Lower leg skin (tissue), 3 donors: ENCODE measurements at regions not wholly inside any gene's neighbourhood (a gene's known extent, or its start where the extent isn't known, plus 50 kb on each side); places are given as distances from the start of the nearest gene placed in this dataset.

ENCODE experiments used
- POLR2A ChIP-seq, 2 donors: fragments of 450-650 bp; IDR thresholded peaks; one replicate each; pipeline ENCODE4 v1.6.1; 2016 to 2017; ENCODE audit warnings: antibody characterized with exemption in 2 of 2, mild to moderate bottlenecking in 1 of 2, moderate library complexity in 1 of 2
- TF ChIP-seq, protein P1 (sequence below), 3 donors: fragments of 450-650 bp; IDR thresholded peaks; one replicate each; pipeline ENCODE4 v1.5.1; 2016; ENCODE audit warnings: antibody characterized with exemption in 3 of 3, mild to moderate bottlenecking in 3 of 3, moderate library complexity in 2 of 3

GRCh38 chr13:34421347-34421719 lies 520.7 kb upstream of the NBEA start:
- TF ChIP-seq, protein P1, sequence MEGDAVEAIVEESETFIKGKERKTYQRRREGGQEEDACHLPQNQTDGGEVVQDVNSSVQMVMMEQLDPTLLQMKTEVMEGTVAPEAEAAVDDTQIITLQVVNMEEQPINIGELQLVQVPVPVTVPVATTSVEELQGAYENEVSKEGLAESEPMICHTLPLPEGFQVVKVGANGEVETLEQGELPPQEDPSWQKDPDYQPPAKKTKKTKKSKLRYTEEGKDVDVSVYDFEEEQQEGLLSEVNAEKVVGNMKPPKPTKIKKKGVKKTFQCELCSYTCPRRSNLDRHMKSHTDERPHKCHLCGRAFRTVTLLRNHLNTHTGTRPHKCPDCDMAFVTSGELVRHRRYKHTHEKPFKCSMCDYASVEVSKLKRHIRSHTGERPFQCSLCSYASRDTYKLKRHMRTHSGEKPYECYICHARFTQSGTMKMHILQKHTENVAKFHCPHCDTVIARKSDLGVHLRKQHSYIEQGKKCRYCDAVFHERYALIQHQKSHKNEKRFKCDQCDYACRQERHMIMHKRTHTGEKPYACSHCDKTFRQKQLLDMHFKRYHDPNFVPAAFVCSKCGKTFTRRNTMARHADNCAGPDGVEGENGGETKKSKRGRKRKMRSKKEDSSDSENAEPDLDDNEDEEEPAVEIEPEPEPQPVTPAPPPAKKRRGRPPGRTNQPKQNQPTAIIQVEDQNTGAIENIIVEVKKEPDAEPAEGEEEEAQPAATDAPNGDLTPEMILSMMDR (IDR thresholded peaks at IDR 0.05): no peak
- TF ChIP-seq POLR2A (IDR thresholded peaks at IDR 0.05): no peak
